ENCODE measurements at regions not wholly inside any gene's neighbourhood (a gene's known extent, or its start where the extent isn't known, plus 50 kb on each side); places are given as distances from the start of the nearest gene placed in this dataset.
"Not testable (repeated sequence)": the region's sequence is repeated elsewhere in the genome, so short reads cannot be mapped to it uniquely, and the experiment has no call there.

DNA sequence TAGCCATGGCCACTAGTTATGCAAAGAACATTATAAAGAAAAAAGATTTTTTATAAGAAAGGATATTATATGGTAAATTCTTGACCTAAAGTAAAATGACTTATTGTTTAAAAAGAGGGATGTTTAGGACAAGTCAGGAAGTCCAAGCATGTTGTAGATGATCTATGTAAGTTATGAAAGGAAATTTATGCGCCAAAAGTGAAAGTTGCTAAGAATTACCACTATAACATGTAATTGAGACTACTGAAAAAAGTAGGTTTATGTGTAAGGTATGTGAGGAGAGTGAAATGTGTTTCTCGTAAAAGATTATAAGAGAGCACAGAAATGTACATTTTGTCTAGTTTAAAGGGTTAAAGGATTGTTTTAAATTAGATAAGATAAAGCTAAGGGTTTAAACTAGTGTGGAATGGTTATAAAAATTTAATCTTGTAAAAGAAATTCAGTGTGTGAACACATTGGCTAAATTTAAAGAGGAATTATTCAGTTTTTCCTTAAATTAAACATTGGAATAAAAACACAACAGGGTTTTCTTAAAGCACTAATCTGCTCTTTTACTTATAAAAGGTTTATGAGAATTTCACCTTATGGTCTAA, 1100.4 kb upstream of the EDIL3 start:
- in situ Hi-C loops (cut with HindIII; ENCODE audit: low sequenced_read_pairs) = no loop called here
- no peak for DNase-seq (ENCODE audit: low spot score)

DNA sequence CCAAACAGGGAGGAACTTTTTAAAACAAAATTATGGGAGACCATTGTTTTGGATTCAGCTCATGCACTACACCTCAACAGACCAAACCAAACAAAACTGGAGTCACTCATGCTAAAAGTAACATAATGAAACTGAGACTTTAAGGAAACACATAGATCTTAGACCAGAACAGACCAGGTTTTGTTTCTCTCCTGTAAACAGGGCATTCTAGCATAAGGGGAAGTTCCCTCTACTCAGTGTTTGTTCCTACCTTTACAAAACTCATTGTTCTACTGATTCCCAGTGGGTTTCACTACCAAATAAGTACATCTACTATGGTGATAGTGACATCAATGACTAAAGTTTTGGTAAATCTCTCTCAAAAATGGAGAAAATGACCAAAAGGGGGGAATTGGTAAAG, 1103.6 kb upstream of the EDIL3 start:
- no peak for DNase-seq (ENCODE audit: low spot score)
- in situ Hi-C loops (cut with HindIII; ENCODE audit: low sequenced_read_pairs) = no loop called here

DNA sequence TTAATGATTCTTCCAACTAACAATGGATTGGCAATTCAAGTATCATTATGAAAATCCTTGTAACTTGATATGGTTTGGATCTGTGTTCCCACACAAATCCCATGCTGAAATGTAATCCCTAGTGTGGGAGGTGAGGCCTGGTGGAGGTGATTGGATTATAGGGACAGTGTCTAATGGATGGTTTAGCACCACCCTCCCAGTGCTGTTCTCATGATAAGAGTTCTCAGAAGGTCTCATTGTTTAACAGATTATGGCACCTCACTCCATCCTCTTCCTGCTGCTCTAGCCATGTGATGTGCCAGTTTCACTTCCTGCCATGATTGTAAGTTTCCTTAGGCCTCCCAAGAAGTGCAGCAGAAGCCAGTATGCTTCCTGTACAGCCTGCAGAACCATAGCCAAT, 1116.2 kb upstream of the EDIL3 start:
- in situ Hi-C loops (cut with HindIII; ENCODE audit: low sequenced_read_pairs) = no loop called here

DNA sequence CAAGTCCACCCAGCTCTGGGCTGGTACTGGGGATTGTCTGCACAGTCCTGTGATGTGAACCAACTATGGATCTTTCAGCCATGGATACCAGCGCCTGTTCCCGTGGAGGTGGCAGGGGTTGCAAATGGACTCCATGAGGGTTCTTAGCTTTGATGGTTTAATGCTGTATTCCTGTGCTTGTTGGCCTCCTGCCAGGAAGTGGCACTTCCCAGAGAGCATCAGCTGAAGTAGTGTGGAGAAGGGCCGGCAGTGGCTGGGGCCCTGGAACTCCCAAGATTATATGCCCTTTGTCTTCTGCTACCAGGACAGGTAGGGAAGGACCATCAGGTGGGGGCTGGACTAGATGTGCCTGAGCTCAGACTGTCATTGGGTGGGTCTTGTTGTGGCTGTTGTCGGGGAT, 1104.8 kb upstream of the COX7C start:
- in situ Hi-C loops (cut with HindIII; ENCODE audit: low sequenced_read_pairs) = no loop called here
- no peak for DNase-seq (ENCODE audit: low spot score)

More for the DNA sequence above, 1116.2 kb upstream of the EDIL3 start:
- DNase-seq (ENCODE audit: low spot score) = no peak

GRCh38 chr5:85515588-85515987, 1102.2 kb upstream of the COX7C start:
- in situ Hi-C loops (cut with HindIII; ENCODE audit: low sequenced_read_pairs) = no loop called here
- no peak for DNase-seq (ENCODE audit: low spot score)

- no peak for DNase-seq (ENCODE audit: low spot score)
- in situ Hi-C loops (cut with HindIII; ENCODE audit: low sequenced_read_pairs) = no loop called here
Measured at GRCh38 chr5:85517386-85517785, 1100.4 kb upstream of the COX7C start.

DNA sequence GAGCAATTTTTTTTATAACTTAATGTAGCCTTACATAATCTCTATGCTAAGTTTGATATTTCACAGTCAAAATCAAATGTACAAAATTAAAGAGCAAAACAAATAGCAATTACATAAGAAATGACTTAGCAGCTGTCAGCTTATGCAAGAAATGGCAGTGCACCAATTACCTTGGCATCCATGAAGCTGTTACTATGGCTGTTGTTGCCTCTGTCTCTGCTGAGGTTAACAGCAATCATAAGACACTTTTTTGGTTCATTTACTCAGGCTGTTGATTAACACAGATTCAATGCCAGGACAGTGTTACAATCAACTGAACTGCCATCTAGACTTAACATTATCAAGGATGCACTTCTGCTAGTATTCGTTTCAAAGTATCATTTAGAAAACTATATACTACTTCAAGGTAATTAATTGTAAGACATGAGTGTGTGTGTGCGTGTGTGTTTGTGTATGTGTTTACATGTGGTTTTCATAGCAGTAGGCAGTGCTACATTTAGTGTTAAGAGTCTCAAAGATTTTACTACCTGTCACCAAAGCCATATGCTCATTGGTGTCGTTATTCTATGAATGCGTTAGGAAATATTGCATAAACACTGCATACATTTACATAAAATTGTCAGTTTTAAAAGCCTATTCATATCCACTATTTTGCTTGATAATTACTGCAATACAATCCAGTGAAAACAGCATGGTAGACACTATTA, 1084.2 kb upstream of the COX7C start:
- DNase-seq (ENCODE audit: low spot score) = no peak
- in situ Hi-C loops (cut with HindIII; ENCODE audit: low sequenced_read_pairs) = no loop called here

- in situ Hi-C loops (cut with HindIII; ENCODE audit: low sequenced_read_pairs) = no loop called here
- DNase-seq (ENCODE audit: low spot score) = no peak
Measured at GRCh38 chr5:85538362-85538761, 1079.4 kb upstream of the COX7C start.

GRCh38 chr5:85545129-85545528, 1072.6 kb upstream of the COX7C start:
- in situ Hi-C loops (cut with HindIII; ENCODE audit: low sequenced_read_pairs) = no loop called here
- DNase-seq (ENCODE audit: low spot score) = no peak

DNA sequence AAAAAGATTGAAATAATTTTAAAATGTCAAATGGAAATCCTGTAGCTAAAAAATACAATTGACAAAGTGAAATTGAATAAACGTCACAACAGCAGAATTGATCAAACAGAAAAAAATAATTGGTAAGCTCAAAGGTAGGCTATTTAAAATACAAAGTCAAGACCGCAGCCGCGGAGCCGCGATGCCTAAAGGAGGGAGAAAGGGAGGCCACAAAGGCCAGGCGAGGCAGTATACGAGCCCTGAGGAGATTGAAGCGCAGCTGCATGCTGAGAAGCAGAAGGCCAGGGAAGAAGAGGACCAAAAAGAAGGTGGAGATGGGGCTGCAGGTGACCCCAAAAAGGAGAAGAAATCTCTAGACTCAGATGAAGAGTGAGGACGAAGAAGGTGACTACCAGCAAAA, 1068.5 kb upstream of the COX7C start:
- no peak for DNase-seq (ENCODE audit: low spot score)
- in situ Hi-C loops (cut with HindIII; ENCODE audit: low sequenced_read_pairs) = no loop called here

- no peak for DNase-seq (ENCODE audit: low spot score)
- in situ Hi-C loops (cut with HindIII; ENCODE audit: low sequenced_read_pairs) = no loop called here
Measured at GRCh38 chr5:85549836-85550599, 1067.7 kb upstream of the COX7C start.

- DNase-seq (ENCODE audit: low spot score) = no peak
- in situ Hi-C loops (cut with HindIII; ENCODE audit: low sequenced_read_pairs) = no loop called here
Measured at GRCh38 chr5:85556464-85556863, 1061.3 kb upstream of the COX7C start.

DNA sequence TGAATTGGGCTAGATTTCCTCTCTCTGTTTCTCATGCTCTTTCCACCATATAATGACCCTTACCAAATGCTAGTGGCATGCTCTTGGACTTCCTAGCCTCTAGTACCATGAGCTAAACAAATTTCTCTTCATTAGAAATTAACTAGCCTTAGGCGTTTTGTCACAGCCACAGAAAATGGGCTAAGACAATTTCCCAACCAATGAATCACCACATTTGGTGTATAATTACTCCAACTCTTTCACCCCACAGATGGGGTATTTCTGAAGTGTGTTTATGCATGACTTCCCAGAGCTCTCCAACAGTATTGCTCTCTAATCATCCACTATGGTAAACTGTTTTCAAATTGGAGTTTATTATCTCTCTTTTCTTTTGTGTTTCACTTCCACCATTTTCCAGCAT, 1041.1 kb upstream of the COX7C start:
- DNase-seq (ENCODE audit: low spot score) = no peak
- in situ Hi-C loops (cut with HindIII; ENCODE audit: low sequenced_read_pairs) = no loop called here

GRCh38 chr5:85587806-85588205, 1029.9 kb upstream of the COX7C start:
- DNase-seq (ENCODE audit: low spot score); in situ Hi-C loops (cut with HindIII; ENCODE audit: low sequenced_read_pairs): not testable (repeated sequence)

- DNase-seq (ENCODE audit: low spot score); in situ Hi-C loops (cut with HindIII; ENCODE audit: low sequenced_read_pairs): not testable (repeated sequence)
Measured at GRCh38 chr5:85588268-85588667, 1029.5 kb upstream of the COX7C start.

DNA sequence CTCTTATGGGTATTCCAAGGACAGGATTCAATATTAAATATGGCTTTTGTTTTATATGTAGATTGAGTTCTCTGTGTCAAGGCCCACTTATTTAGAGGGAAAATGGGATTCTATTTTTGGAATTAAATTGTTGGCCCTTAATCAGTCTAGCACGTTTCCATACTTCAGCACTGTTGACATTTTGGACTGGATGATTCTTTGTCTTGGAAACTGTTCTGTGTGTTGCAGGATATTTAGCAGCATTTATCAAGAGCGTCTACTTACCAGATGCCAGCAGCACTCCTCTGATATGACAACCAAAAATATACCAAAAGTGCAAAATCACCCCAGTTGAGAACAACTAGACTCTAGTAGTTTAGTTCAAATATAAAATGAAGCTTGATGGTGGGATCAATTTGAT, 1027.0 kb upstream of the COX7C start:
- DNase-seq (ENCODE audit: low spot score) = no peak
- in situ Hi-C loops (cut with HindIII; ENCODE audit: low sequenced_read_pairs) = no loop called here

- DNase-seq (ENCODE audit: low spot score) = no peak
- in situ Hi-C loops (cut with HindIII; ENCODE audit: low sequenced_read_pairs) = no loop called here
Measured at GRCh38 chr5:85591311-85591710, 1026.4 kb upstream of the COX7C start.

GRCh38 chr5:85602843-85603242, 1014.9 kb upstream of the COX7C start:
- DNase-seq (ENCODE audit: low spot score) = no peak
- in situ Hi-C loops (cut with HindIII; ENCODE audit: low sequenced_read_pairs) = no loop called here

- DNase-seq (ENCODE audit: low spot score) = no peak
- in situ Hi-C loops (cut with HindIII; ENCODE audit: low sequenced_read_pairs) = no loop called here
Measured at GRCh38 chr5:85604378-85604777, 1013.4 kb upstream of the COX7C start.

DNA sequence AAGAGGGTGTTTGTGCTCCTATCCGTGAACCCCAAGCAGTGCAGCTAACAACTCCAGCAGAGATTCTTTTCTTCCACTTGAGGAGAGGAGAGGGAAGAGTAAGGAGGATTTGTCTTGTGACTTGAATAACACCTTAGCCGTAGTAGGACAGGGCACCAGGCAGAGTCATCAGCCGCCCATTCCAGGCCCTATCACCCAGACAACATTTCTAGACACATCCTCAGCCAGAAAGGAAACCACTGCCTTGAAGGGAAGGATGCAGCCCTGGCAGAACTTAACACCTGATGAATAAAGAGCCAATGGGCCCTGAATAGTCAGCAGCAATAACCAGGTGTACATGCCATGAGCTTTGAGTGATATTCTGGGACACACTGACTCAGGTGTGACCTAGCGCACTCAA, 1013.0 kb upstream of the COX7C start:
- DNase-seq (ENCODE audit: low spot score) = no peak
- in situ Hi-C loops (cut with HindIII; ENCODE audit: low sequenced_read_pairs) = no loop called here

GRCh38 chr5:85605381-85605780, 1012.4 kb upstream of the COX7C start:
- in situ Hi-C loops (cut with HindIII; ENCODE audit: low sequenced_read_pairs) = no loop called here
- no peak for DNase-seq (ENCODE audit: low spot score)
